CD4-positive, alpha-beta T cell treated with Interleukin-15 for 1 hour (primary cell): ENCODE measurements at regions not wholly inside any gene's neighbourhood (a gene's known extent, or its start where the extent isn't known, plus 50 kb on each side); places are given as distances from the start of the nearest gene placed in this dataset.
"Not testable (repeated sequence)": the region's sequence is repeated elsewhere in the genome, so short reads cannot be mapped to it uniquely, and the experiment has no call there.

Source experiments
- DNase-seq: peaks from one replicate; pipeline ENCODE4 v3.0.0-alpha.2; 2020

DNA sequence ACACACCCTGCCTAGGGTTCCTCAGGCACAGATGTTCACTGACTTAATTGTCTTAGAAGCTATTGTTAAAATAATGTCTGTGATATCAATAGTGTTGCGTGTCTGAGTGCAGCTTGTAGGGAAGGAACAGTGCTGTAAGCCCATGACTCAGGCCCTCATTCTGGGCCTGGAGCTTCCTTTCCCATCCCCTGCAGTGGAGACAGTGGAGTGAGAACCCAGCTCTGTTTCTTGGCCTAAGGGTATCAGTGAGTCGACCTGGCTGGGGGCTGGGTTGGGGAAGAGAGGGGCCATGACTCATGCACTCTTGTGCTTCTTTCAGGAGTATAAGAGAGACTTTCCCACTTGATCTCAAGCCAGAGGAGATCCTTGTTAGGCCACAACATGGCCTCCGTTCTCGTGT lies 106.8 kb downstream of the HRH4 start:
- DNase-seq: no peak

- no peak for DNase-seq
Measured at GRCh38 chr18:24570716-24571115, 110.3 kb downstream of the HRH4 start.

- DNase-seq: no peak
Measured at GRCh38 chr18:24582771-24583170, 122.3 kb downstream of the HRH4 start.

DNA sequence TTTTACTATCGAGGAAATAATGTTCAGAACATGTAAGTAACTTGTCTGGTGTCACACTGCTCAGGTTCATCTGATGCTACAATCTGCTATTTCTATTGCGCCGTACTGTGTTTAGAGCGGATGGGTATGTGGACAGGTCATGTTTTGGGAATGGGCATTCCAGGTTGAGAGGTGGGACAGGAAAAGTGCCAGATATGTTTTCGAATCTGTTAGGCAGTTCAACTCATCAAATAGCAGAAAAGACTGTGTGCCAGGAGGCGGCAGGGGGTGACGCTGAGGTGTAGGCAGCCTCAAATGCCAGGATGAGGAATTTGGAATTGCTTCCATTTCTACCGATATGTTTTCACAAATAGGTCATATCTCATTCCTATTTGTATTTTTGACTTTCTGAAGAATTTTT lies 123.8 kb downstream of the HRH4 start:
- DNase-seq: no peak

- no peak for DNase-seq
Measured at GRCh38 chr18:24584813-24585212, 124.4 kb downstream of the HRH4 start.

- no peak for DNase-seq
Measured at GRCh38 chr18:24585996-24586566, 125.6 kb downstream of the HRH4 start.

DNA sequence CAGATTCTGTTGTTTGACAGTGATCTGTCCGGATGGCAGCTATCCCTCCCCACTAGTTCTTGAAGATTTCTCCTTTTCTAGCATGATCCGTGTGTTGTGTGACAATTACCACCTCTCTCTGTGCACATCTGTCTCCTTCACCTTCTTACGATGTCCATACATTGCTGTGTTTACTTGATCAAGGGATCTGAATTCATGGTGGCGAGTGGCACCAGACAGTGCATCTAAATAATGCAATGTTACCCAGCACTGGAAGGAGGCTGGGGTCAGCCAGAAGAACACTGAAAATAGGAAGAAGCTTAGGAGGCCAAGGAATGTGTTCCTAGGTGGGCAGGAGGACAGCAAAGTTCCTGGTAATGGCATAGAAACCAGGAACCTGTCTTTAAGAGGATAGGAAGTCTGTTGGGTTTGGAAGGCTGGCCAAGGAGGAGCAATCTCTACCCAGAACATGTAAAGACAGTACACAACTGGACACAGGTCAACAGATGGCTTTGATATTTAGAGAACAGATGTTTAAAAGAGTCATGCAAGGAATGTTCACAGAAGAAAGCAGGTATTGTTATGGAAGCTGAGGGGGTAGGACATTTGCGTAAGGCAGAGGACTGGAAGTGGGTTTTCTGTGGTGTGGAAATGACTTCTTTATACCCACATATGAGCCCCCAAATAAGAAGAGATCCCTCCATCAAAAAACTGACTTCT lies 126.4 kb downstream of the HRH4 start:
- no peak for DNase-seq

- no peak for DNase-seq
Measured at GRCh38 chr18:24588440-24588839, 128.0 kb downstream of the HRH4 start.

DNA sequence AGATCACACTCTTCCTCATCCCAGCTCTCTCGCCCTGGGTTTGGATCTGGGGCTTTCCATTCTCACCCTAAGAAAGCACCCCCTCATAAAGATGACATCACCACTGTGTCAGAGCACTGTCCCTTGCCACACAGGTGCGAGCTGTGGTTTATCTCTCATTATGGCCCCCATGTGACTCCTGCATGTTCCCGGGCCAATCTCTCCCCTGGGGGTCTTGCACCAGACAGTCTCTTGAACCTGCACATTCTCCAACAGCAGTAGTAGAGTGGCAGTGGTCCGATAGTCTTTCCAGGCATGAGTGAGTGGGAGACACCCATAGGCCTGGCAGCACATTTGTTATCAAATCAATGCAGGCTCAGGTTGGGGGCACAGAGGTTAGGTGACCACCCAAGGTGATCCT lies 130.5 kb downstream of the HRH4 start:
- no peak for DNase-seq

DNA sequence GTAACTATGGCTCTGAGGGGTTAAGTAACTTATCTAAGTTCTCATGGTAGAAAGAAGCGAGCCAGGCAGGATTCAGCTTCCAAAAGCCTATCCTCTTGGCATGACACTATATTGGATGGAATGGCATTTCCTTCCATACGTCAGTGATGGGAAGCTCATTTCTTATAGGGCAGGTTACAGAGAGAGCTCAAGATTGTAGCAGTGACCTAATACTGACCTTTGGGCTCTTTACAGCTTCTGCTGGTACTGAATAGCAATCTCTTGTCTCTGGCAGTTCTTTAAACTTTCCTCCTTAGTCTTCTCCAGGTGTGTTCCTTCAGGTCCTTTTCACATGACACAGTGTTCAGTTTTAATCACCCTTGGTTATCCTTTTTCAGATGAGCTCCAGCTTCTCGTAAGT lies 133.0 kb downstream of the HRH4 start:
- DNase-seq: no peak

DNA sequence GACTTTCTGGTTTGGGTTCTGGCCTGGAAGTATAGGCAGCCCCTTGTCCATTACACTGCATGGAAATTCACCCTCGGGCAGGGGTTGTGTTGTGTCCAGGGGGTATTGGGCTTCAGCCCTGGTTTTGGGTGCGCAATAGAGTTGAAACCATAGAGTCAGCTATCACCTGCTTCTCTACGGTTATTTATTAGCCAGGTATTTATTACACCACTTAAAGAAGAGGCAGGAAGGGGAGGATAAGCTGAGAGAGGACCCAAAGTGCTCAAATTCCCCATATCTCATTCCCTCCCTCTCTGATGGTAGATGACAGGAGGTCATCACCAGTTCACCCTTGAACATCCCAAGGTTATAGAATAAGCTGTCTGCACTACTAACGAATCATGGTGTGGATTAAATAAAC lies 133.4 kb downstream of the HRH4 start:
- DNase-seq: no peak

DNA sequence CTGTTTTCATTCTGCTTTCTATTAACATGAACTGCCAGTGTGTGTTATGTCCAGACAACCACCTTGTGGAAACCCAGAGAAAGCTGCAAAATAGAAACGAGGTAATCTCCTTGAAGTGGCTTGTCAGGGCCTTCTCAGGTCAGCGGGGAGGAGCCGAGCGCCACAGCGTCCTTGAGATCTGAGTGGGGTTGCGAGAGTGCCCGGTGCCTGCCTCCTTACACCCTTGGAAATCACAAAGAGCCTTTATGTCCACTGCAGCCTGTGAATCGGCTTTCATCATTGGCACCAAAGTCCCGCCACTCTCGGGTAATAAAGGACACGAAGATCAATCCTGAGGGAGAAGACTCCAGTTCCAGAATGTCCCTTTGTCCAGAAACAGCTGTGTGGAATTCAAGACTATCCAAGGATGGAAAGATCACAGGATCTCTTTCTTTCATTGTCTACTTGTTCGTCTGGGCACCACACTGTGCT lies 135.2 kb downstream of the HRH4 start:
- DNase-seq: no peak

- no peak for DNase-seq
Measured at GRCh38 chr18:24600076-24600654, 139.7 kb downstream of the HRH4 start.

DNA sequence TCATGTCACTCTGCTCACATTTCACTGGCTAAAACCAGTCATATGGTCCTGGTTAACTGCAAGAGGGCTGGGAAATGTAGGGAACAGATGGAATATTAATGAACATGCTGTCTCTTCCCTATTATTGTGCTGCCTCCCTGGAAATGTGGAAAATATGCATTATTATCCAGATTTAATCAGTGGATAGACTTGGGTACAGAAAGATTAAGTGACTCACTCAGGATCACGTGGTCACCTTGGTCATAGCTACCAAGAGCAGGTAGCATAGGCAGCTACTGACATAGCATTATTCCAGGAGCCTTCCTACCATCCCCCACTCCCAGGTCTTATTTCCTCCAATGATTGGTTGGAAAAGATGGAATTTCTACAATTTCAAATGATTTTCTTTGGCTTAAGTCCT lies 141.1 kb downstream of the HRH4 start:
- DNase-seq: no peak

DNA sequence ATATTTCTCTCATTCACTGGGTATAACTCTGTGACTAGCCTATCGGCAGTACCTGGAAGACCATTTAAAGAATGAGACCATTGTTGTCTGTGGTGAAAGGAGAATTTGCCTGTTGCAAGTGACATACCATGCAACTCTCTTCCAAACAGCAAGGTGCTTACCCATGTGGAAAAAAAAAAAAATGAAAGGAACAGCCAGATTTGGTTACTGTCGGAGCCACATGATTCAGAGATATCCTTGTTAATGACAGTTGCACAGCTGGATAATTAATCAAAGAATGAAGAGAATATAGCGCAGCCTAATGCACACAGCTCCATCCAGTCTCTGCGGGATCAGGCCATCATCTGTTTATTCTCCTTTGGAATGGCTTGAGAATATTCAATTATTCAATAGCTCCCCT lies 141.8 kb downstream of the HRH4 start:
- no peak for DNase-seq

DNA sequence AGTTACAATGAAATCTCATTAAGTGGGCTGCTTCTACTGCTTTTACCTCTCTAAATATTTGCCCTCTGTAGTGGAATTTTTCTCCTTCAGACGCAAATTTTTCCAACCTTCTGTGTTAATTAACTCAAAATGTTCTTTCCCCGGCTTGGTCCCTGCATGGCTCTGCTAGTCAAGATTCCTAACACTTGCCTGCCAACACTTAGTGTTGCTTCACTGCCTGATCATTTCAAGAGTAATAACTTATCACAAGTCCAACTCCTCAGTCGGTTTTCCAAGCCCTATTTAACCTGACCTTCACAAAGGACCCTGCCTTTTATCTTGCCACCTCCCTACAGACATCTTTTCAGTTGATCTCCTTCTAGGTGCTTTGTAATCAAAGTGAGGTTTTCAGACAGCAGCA lies 142.7 kb downstream of the HRH4 start:
- DNase-seq: no peak

DNA sequence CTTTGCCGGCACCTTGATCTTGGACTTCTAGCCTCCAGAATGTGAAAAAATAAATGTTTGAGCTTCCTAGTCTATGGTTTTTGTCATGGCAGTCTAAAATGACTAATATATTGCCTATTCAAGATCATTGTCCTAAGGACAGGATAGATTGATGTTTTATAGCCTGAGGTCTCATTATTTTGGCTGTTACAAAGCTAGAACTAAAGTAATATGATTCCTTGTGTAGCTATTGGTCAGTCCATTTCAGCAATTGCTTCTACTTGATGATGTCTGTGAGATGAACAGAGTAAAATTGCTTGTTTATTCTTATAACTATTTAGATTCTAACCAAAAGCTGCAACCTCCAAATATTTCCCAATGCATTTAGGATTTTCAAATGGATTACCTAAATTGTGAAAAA lies 145.0 kb downstream of the HRH4 start:
- no peak for DNase-seq

DNA sequence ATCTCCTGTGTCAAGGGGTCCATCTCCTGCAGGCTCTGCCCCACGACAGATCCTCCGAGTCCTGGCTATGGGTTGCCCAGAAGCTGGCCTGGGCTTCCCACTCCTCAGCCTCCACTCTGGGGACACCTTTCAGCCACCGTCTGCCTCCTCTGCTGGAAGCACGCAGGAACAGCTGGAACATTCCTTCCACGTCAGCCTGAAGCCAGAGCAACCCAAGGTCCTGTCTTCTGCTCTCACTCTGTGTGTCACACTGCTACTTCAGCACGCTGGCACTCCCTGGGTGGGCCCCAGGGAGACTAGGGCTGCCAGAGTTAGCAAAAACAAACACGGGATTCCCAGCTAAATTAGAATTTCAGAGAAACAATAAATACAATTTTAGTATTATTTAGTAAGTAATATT lies 148.8 kb downstream of the HRH4 start:
- DNase-seq: no peak

DNA sequence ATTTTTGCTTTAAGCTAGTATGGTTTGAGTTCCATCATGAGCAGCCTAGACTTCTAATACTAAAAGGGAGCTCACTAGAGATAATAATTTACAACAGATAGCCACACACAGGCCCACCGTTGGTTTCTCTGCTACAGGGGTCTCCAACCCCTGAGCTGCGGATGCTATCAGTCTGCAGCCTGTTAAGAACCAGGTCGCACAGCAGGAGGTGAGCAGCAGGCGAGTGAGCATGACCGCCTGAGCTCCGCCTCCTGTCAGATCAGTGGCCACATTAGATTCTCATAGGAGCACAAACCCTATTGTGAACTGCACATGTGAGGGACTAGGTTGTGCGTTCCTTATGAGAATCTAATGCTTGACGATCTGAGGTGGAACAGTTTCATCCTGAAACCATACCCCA lies 150.6 kb downstream of the HRH4 start:
- DNase-seq: no peak

GRCh38 chr18:24613896-24614640 lies 153.6 kb downstream of the HRH4 start:
- no peak for DNase-seq

- no peak for DNase-seq
Measured at GRCh38 chr18:24616653-24617052, 156.2 kb downstream of the HRH4 start.

DNA sequence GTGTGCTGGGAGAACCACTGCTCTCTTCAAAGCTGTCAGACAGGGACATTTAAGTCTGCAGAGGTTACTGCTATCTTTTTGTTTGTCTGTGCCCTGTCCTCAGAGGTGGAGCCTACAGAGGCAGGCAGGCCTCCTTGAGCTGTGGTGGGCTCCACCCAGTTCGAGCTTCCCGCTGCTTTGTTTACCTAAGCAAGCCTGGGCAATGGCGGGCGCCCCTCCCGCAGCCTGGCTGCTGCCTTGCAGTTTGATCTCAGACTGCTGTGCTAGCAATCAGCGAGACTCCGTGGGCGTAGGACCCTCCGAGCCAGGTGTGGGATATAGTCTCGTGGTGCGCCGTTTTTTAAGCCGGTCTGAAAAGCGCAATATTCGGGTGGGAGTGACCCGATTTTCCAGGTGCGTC lies 164.0 kb downstream of the HRH4 start:
- not testable (repeated sequence) for DNase-seq

DNA sequence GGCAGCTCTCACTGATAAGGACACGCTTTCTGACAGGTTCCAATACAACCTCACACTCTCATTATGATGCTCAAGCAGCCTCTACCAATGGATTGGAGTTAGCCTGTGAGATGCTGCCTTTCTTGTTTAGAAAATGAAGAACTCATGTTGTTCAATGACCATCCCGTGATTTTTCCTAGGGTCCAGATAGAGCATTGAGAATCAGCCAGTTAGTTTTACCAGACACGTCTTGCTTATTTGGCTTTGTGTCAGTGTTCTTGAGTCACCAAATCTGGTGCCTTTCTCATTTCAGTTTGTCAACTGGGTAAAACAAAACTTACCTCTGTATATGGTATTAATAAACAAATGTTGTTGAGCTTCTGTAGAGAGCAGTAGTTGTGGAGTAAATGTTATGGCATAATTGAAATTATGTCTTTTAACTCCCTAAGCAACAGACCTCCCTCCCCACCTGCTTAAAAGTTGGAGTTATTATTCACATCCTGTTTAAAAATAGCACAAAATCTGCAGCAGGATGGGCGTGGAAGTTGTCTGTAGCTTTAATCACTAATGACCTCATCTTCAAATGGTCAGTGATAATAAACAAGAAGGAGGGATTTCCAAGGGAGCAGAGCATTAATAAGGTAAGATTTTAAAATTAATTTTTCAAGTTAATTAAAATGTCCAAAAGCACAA lies 167.3 kb downstream of the HRH4 start:
- no peak for DNase-seq
